ENCODE measurements at regions not wholly inside any gene's neighbourhood (a gene's known extent, or its start where the extent isn't known, plus 50 kb on each side); places are given as distances from the start of the nearest gene placed in this dataset.

DNA sequence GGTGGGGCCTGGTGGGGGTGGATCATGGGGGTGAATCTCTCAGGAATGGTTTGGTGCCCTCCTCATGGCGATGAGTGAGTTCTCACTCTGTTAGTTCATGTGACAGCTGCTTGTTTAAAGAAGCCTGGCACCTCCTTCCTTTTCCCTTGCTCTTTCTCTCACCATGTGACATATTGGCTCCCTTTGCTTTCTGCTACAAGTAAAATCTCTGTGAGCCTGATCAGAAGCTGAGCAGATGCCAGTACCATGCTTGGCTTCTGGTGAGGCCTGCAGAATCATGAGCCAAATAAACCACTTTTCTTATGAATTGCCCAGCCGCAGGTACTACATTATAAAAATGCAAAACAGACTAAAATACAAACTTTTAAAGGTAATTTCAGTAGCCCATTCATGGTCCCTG is 73.4 kb upstream of the TEX51 start:
- TF ChIP-seq, protein P1, sequence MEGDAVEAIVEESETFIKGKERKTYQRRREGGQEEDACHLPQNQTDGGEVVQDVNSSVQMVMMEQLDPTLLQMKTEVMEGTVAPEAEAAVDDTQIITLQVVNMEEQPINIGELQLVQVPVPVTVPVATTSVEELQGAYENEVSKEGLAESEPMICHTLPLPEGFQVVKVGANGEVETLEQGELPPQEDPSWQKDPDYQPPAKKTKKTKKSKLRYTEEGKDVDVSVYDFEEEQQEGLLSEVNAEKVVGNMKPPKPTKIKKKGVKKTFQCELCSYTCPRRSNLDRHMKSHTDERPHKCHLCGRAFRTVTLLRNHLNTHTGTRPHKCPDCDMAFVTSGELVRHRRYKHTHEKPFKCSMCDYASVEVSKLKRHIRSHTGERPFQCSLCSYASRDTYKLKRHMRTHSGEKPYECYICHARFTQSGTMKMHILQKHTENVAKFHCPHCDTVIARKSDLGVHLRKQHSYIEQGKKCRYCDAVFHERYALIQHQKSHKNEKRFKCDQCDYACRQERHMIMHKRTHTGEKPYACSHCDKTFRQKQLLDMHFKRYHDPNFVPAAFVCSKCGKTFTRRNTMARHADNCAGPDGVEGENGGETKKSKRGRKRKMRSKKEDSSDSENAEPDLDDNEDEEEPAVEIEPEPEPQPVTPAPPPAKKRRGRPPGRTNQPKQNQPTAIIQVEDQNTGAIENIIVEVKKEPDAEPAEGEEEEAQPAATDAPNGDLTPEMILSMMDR (conservative IDR thresholded peaks at IDR 0.05): no peak
- TF ChIP-seq ZFX (IDR thresholded peaks at IDR 0.05): no peak

All from C4-2B (cell line).